DMS153 treated with DMSO at 0.1 percent for 48 hours (cell line): ENCODE measurements at regions not wholly inside any gene's neighbourhood (a gene's known extent, or its start where the extent isn't known, plus 50 kb on each side); places are given as distances from the start of the nearest gene placed in this dataset.
"Not testable (repeated sequence)": the region's sequence is repeated elsewhere in the genome, so short reads cannot be mapped to it uniquely, and the experiment has no call there.

Experiments used
- DNase-seq: peaks from one replicate; lab custom pipeline; 2025; ENCODE audit not compliant: unreplicated experiment; lab: John Stamatoyannopoulos, UW

- no peak for DNase-seq
Measured at GRCh38 chr2:173463846-173464245, 109.2 kb downstream of the CDCA7 start.

- DNase-seq: no peak
Measured at GRCh38 chr2:173467751-173468150, 113.1 kb downstream of the CDCA7 start.

GRCh38 chr2:173468266-173468793, 113.7 kb downstream of the CDCA7 start:
- DNase-seq: no peak

- no peak for DNase-seq
Measured at GRCh38 chr2:173472112-173472511, 117.4 kb downstream of the CDCA7 start.

GRCh38 chr2:173483137-173483536, 128.5 kb downstream of the CDCA7 start:
- no peak for DNase-seq

GRCh38 chr2:173488861-173489260, 134.2 kb downstream of the CDCA7 start:
- no peak for DNase-seq

GRCh38 chr2:173491418-173491817, 136.7 kb downstream of the CDCA7 start:
- DNase-seq: no peak

- DNase-seq: no peak
Measured at GRCh38 chr2:173493874-173494273, 139.2 kb downstream of the CDCA7 start.

GRCh38 chr2:173496746-173497145, 142.1 kb downstream of the CDCA7 start:
- DNase-seq: no peak

- no peak for DNase-seq
Measured at GRCh38 chr2:173500953-173501352, 146.3 kb downstream of the CDCA7 start.

GRCh38 chr2:173502296-173502695, 147.6 kb downstream of the CDCA7 start:
- no peak for DNase-seq

GRCh38 chr2:173511357-173511756, 156.7 kb downstream of the CDCA7 start:
- peak; percentile 57 for DNase-seq

GRCh38 chr2:173511942-173512341, 157.3 kb downstream of the CDCA7 start:
- no peak for DNase-seq

- DNase-seq: no peak
Measured at GRCh38 chr2:173513107-173513727, 158.5 kb downstream of the CDCA7 start.

- DNase-seq: no peak
Measured at GRCh38 chr2:173520918-173521317, 166.2 kb downstream of the CDCA7 start.

- no peak for DNase-seq
Measured at GRCh38 chr2:173521450-173522192, 166.9 kb downstream of the CDCA7 start.

GRCh38 chr2:173523497-173523896, 168.8 kb downstream of the CDCA7 start:
- DNase-seq: no peak

GRCh38 chr2:173524256-173524955, 169.7 kb downstream of the CDCA7 start:
- DNase-seq: no peak

- DNase-seq: not testable (repeated sequence)
Measured at GRCh38 chr2:173532732-173533531, 178.3 kb downstream of the CDCA7 start.

GRCh38 chr2:173537694-173538093, 183.0 kb downstream of the CDCA7 start:
- no peak for DNase-seq

- DNase-seq: no peak
Measured at GRCh38 chr2:173539615-173540014, 184.9 kb downstream of the CDCA7 start.
